ENCODE measurements at regions not wholly inside any gene's neighbourhood (a gene's known extent, or its start where the extent isn't known, plus 50 kb on each side); places are given as distances from the start of the nearest gene placed in this dataset.

DNA sequence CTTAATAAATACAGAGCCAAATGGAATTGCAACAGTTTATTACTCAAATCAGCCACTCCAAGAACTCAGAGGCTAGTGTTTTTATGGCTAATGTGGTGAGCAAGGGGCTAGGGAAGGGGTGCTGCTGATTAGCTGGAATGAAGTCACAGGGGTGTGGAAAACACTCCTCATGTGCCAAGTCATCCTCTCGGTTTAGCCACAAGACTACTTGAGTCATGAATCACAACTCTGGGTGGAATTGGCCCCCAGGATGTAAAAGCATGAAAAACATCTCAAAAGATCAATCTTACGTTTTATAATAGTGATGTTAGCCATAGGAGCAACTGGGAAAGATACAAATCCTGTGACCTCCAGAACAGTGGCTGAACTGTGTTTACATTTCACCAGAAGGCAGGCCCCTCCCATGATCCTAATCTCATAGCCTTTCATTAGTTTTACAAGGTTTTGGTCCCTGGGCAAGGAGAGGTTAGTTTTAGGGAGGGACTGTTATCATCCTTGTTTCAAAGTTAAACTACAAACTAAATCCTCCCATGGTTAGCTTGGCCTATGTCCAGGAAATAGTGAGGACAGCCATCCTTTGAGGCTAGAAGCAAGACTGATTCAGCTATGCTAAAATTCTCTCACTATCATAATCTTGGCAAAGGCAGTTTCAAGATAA, 2020.1 kb upstream of the PCDH20 start:
- TF ChIP-seq CTCF (IDR thresholded peaks at IDR 0.05; ENCODE audit: low read depth, low read length, poor library complexity, severe bottlenecking), result no peak
- no peak for TF ChIP-seq EZH2phosphoT487 (IDR thresholded peaks at IDR 0.05; ENCODE audit: borderline replicate concordance, low read length)
